Ovary (tissue), 3 donors: ENCODE measurements at regions not wholly inside any gene's neighbourhood (a gene's known extent, or its start where the extent isn't known, plus 50 kb on each side); places are given as distances from the start of the nearest gene placed in this dataset.

Experiments
- CTCF ChIP-seq, 3 donors: fragments of 450-650 bp in 2 of 3; fragments of 200-600 bp in 1 of 3; IDR thresholded peaks; one replicate each; pipeline versions ENCODE4 v1.5.1 to v1.8.0; 2016 to 2022; ENCODE audit warnings: antibody characterized with exemption in 3 of 3, mild to moderate bottlenecking in 1 of 3
- EP300 ChIP-seq: sonication (generic); formaldehyde crosslinking; IDR thresholded peaks from one replicate; pipeline ENCODE4 v1.6.1; 2017; ENCODE audit warnings: antibody characterized with exemption
- POLR2A ChIP-seq: fragments of 450-650 bp; IDR thresholded peaks from one replicate; pipeline ENCODE4 v1.6.1; 2017; ENCODE audit warnings: antibody characterized with exemption, mild to moderate bottlenecking, moderate library complexity
- donor health status: DM: no; HTN: no; CAD: no.

- TF ChIP-seq POLR2A (no peak), CTCF (IDR thresholded peaks at IDR 0.05) (no peak), EP300 (no peak)
These were observed 368.4 kb upstream of the PODXL start for GRCh38 chr7:131924857-131925256.
